ENCODE measurements at regions not wholly inside any gene's neighbourhood (a gene's known extent, or its start where the extent isn't known, plus 50 kb on each side); places are given as distances from the start of the nearest gene placed in this dataset.

GRCh38 chr22:47804281-47804680, 1041.8 kb downstream of the TBC1D22A start:
- TF ChIP-seq CTCF (IDR thresholded peaks at IDR 0.05; ENCODE audit: low read depth, low read length, missing control alignments), result no peak
- no peak for DNase-seq (ENCODE audit: low read depth)
- H3K4me3 ChIP-seq (ENCODE audit: low read depth, low read length), result no peak overlapping the region
- in situ Hi-C loops (cut with HindIII; ENCODE audit: low sequenced_read_pairs), result no loop called here

GRCh38 chr22:47802421-47802820, 1040.0 kb downstream of the TBC1D22A start:
- no peak for TF ChIP-seq CTCF (IDR thresholded peaks at IDR 0.05; ENCODE audit: low read depth, low read length, missing control alignments)
- DNase-seq (ENCODE audit: low read depth), result no peak
- no peak overlapping the region for H3K4me3 ChIP-seq (ENCODE audit: low read depth, low read length)
- in situ Hi-C loops (cut with HindIII; ENCODE audit: low sequenced_read_pairs), result no loop called here

DNA sequence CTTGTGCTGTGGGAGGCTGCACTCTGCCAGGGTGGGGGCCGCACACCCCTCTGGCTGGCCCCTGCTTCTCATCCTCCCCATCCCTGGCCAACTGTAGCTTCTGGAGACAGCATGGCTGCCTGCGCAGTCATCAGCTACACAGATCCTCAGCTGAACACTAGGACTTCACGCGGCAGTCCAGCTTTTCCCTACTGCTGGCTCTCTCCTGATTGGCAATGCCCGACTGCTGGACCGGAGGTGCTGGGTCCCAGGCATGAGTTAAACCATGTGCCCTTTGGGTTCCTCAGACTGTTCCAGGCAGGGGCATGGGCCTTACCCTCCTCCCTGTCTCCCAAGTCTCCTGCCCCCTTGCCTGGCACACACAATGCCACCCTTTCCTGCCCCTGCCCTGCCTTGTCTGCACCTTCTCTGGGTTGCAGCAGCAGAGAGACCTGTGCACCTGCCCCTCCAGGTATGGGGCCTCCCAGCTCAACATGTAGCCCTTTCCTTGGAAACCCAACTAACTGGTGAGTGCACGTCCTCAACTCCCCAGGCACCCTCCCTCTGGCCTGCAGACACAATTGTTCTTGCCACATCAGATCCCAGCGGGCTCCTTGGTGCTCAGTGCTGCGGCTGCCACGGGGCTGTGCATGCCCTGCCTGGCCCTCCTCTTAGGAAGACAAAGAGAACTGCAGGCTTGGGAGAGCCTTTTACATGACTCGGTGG, 1039.2 kb downstream of the TBC1D22A start:
- in situ Hi-C loops (cut with HindIII; ENCODE audit: low sequenced_read_pairs), result no loop called here
- DNase-seq (ENCODE audit: low read depth), result no peak
- no peak for TF ChIP-seq CTCF (IDR thresholded peaks at IDR 0.05; ENCODE audit: low read depth, low read length, missing control alignments)
- no peak overlapping the region for H3K4me3 ChIP-seq (ENCODE audit: low read depth, low read length)

- TF ChIP-seq CTCF (IDR thresholded peaks at IDR 0.05; ENCODE audit: low read depth, low read length, missing control alignments), result no peak
- no peak overlapping the region for H3K4me3 ChIP-seq (ENCODE audit: low read depth, low read length)
- DNase-seq (ENCODE audit: low read depth), result no peak
- in situ Hi-C loops (cut with HindIII; ENCODE audit: low sequenced_read_pairs), result no loop called here
Observed at GRCh38 chr22:47798229-47798628, 1035.8 kb downstream of the TBC1D22A start.

GRCh38 chr22:47797342-47797945, 1035.0 kb downstream of the TBC1D22A start:
- no peak for DNase-seq (ENCODE audit: low read depth)
- TF ChIP-seq CTCF (IDR thresholded peaks at IDR 0.05; ENCODE audit: low read depth, low read length, missing control alignments), result no peak
- H3K4me3 ChIP-seq (ENCODE audit: low read depth, low read length), result no peak overlapping the region
- in situ Hi-C loops (cut with HindIII; ENCODE audit: low sequenced_read_pairs), result no loop called here

- in situ Hi-C loops (cut with HindIII; ENCODE audit: low sequenced_read_pairs), result no loop called here
- H3K4me3 ChIP-seq (ENCODE audit: low read depth, low read length), result no peak overlapping the region
- no peak for DNase-seq (ENCODE audit: low read depth)
- TF ChIP-seq CTCF (IDR thresholded peaks at IDR 0.05; ENCODE audit: low read depth, low read length, missing control alignments), result no peak
Observed at GRCh38 chr22:47796128-47796908, 1033.9 kb downstream of the TBC1D22A start.
